NK-92 treated with Interleukin-12 subunit alpha and Interleukin-12 subunit beta, amount 100 ng/mL, for 24 hours (cell line): ENCODE measurements at regions not wholly inside any gene's neighbourhood (a gene's known extent, or its start where the extent isn't known, plus 50 kb on each side); places are given as distances from the start of the nearest gene placed in this dataset.

Experiments used
- DNase-seq: peaks from one replicate; lab custom pipeline; 2025; lab: John Stamatoyannopoulos, UW

- DNase-seq, result no peak
Measured at GRCh38 chr5:118279540-118280294, 708.6 kb downstream of the DTWD2 start.

GRCh38 chr5:118270526-118270925, 717.8 kb downstream of the DTWD2 start:
- DNase-seq, result no peak

- no peak for DNase-seq
Measured at GRCh38 chr5:118258223-118258622, 730.1 kb downstream of the DTWD2 start.

- no peak for DNase-seq
Measured at GRCh38 chr5:118257066-118257465, 731.3 kb downstream of the DTWD2 start.

GRCh38 chr5:118253225-118254061, 734.9 kb downstream of the DTWD2 start:
- no peak for DNase-seq

- DNase-seq, result no peak
Measured at GRCh38 chr5:118249386-118249785, 739.0 kb downstream of the DTWD2 start.

- DNase-seq, result no peak
Measured at GRCh38 chr5:118247458-118247857, 740.9 kb downstream of the DTWD2 start.

GRCh38 chr5:118243613-118244012, 744.7 kb downstream of the DTWD2 start:
- DNase-seq, result no peak

- DNase-seq, result no peak
Measured at GRCh38 chr5:118243068-118243467, 745.3 kb downstream of the DTWD2 start.

GRCh38 chr5:118236108-118236849, 752.1 kb downstream of the DTWD2 start:
- DNase-seq, result no peak

- no peak for DNase-seq
Measured at GRCh38 chr5:118233606-118234005, 754.7 kb downstream of the DTWD2 start.

GRCh38 chr5:118228489-118228888, 759.9 kb downstream of the DTWD2 start:
- DNase-seq, result no peak

GRCh38 chr5:118224546-118224945, 763.8 kb downstream of the DTWD2 start:
- DNase-seq, result no peak

GRCh38 chr5:118220556-118221195, 767.7 kb downstream of the DTWD2 start:
- no peak for DNase-seq

- DNase-seq, result no peak
Measured at GRCh38 chr5:118211606-118212005, 776.7 kb downstream of the DTWD2 start.

GRCh38 chr5:118208031-118208453, 780.3 kb downstream of the DTWD2 start:
- no peak for DNase-seq

GRCh38 chr5:118199801-118200200, 788.5 kb downstream of the DTWD2 start:
- no peak for DNase-seq

- DNase-seq, result no peak
Measured at GRCh38 chr5:118196229-118196628, 792.1 kb downstream of the DTWD2 start.

- no peak for DNase-seq
Measured at GRCh38 chr5:118195211-118195610, 793.1 kb downstream of the DTWD2 start.

GRCh38 chr5:118193194-118193905, 795.0 kb downstream of the DTWD2 start:
- DNase-seq, result no peak

GRCh38 chr5:118185018-118185417, 803.3 kb downstream of the DTWD2 start:
- no peak for DNase-seq
